ENCODE measurements at regions not wholly inside any gene's neighbourhood (a gene's known extent, or its start where the extent isn't known, plus 50 kb on each side); places are given as distances from the start of the nearest gene placed in this dataset.
"Not testable (repeated sequence)": the region's sequence is repeated elsewhere in the genome, so short reads cannot be mapped to it uniquely, and the experiment has no call there.

DNA sequence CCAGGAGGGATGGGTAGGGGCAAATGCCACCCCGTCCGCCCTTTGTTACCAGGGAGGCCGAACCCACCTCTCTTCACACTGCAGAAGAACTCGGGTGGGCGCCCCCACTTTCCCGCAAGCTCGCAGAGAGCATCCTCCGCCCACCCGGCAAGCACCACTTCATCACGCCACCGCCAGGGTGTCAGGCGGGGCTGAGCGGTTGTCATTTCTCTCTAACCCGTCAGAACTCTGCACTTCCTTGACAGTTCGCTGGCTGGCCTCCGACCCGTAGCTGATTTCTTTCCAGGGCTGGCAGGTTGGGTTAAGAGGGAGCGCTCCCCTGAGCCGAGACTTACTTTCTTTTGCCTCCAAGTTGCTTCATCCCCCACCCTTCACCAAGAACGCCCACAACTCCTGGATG is 130.7 kb downstream of the CRLF3 start:
- TF ChIP-seq, protein P1, sequence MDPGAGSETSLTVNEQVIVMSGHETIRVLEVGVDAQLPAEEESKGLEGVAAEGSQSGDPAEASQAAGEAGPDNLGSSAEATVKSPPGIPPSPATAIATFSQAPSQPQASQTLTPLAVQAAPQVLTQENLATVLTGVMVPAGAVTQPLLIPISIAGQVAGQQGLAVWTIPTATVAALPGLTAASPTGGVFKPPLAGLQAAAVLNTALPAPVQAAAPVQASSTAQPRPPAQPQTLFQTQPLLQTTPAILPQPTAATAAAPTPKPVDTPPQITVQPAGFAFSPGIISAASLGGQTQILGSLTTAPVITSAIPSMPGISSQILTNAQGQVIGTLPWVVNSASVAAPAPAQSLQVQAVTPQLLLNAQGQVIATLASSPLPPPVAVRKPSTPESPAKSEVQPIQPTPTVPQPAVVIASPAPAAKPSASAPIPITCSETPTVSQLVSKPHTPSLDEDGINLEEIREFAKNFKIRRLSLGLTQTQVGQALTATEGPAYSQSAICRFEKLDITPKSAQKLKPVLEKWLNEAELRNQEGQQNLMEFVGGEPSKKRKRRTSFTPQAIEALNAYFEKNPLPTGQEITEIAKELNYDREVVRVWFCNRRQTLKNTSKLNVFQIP (CRISPR knock-in tag; IDR thresholded peaks at IDR 0.05; ENCODE audit: borderline replicate concordance, low read depth) = not testable (repeated sequence)
- TF ChIP-seq, protein P2, sequence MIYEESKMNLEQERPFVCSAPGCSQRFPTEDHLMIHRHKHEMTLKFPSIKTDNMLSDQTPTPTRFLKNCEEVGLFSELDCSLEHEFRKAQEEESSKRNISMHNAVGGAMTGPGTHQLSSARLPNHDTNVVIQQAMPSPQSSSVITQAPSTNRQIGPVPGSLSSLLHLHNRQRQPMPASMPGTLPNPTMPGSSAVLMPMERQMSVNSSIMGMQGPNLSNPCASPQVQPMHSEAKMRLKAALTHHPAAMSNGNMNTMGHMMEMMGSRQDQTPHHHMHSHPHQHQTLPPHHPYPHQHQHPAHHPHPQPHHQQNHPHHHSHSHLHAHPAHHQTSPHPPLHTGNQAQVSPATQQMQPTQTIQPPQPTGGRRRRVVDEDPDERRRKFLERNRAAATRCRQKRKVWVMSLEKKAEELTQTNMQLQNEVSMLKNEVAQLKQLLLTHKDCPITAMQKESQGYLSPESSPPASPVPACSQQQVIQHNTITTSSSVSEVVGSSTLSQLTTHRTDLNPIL (CRISPR knock-in tag; IDR thresholded peaks at IDR 0.05; ENCODE audit: low read depth) = not testable (repeated sequence)
- not testable (repeated sequence) for TF ChIP-seq GLIS3 (CRISPR knock-in tag; IDR thresholded peaks at IDR 0.05); CSDC2 (CRISPR knock-in tag; IDR thresholded peaks at IDR 0.05); SNAI2 (CRISPR knock-in tag; IDR thresholded peaks at IDR 0.05); BACH2 (CRISPR knock-in tag; IDR thresholded peaks at IDR 0.05; ENCODE audit: borderline replicate concordance)
- TF ChIP-seq, protein P3, sequence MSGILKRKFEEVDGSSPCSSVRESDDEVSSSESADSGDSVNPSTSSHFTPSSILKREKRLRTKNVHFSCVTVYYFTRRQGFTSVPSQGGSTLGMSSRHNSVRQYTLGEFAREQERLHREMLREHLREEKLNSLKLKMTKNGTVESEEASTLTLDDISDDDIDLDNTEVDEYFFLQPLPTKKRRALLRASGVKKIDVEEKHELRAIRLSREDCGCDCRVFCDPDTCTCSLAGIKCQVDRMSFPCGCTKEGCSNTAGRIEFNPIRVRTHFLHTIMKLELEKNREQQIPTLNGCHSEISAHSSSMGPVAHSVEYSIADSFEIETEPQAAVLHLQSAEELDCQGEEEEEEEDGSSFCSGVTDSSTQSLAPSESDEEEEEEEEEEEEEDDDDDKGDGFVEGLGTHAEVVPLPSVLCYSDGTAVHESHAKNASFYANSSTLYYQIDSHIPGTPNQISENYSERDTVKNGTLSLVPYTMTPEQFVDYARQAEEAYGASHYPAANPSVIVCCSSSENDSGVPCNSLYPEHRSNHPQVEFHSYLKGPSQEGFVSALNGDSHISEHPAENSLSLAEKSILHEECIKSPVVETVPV (CRISPR knock-in tag; IDR thresholded peaks at IDR 0.05) = not testable (repeated sequence)

All from SK-N-SH treated with all-trans-retinoic acid at 6 μM for 48 hours (cell line).